H1 (cell line): ENCODE measurements at regions not wholly inside any gene's neighbourhood (a gene's known extent, or its start where the extent isn't known, plus 50 kb on each side); places are given as distances from the start of the nearest gene placed in this dataset.

Source experiments
- CTCF ChIA-PET: fragments of 300-600 bp; sonication (Branson Sonifier 250); formaldehyde crosslinking; loops from one replicate; lab custom pipeline; 2021; ENCODE audit not compliant: partially characterized antibody; lab: Charles Lee
- POLR2A ChIA-PET: fragments of 300-600 bp; sonication (Branson Sonifier 250); formaldehyde crosslinking; loops from one replicate; lab custom pipeline; 2021; ENCODE audit warnings: inconsistent platforms; ENCODE audit not compliant: partially characterized antibody; lab: Charles Lee
- DNase-seq, 2 experiments: peaks; one replicate each; pipeline versions ENCODE4 v3.0.0 to v3.0.0-alpha.2; 2010 to 2022; ENCODE audit warnings: low spot score in 2 of 2, low read depth in 1 of 2, mixed read lengths in 1 of 2
- FAIRE-seq: peaks from 2 replicates; lab custom pipeline; 2011; peaks lifted over from hg19 to GRCh38; lab: Jason Lieb, UNC
- H2AFZ ChIP-seq: 2 replicates; pipeline ENCODE4 v1.8.1; 2012; ENCODE audit warnings: low read length, inconsistent platforms
- H2AK5ac ChIP-seq: 2 replicates; pipeline ENCODE4 v1.6.1; 2013; ENCODE audit warnings: low read depth, low read length
- H2BK120ac ChIP-seq: replicated peaks from 2 replicates; pipeline ENCODE3; 2013; ENCODE audit warnings: low read depth, low read length, inconsistent platforms
- H2BK12ac ChIP-seq: 2 replicates; pipeline ENCODE4 v1.6.1; 2013; ENCODE audit warnings: low read depth, low read length
- H2BK15ac ChIP-seq: 2 replicates; pipeline ENCODE4 v1.6.1; 2013; ENCODE audit warnings: low read length
- H2BK20ac ChIP-seq: 2 replicates; pipeline ENCODE4 v1.6.1; 2013; ENCODE audit warnings: low read length
- H2BK5ac ChIP-seq: 2 replicates; pipeline ENCODE4 v1.6.1; 2013; ENCODE audit warnings: low read depth, low read length
- H3K14ac ChIP-seq: 2 replicates; pipeline ENCODE4 v1.6.1; 2013; ENCODE audit warnings: inconsistent platforms; ENCODE audit not compliant: insufficient read length
- H3K18ac ChIP-seq: 2 replicates; pipeline ENCODE4 v1.6.1; 2013; ENCODE audit warnings: low read length; ENCODE audit errors: extremely low read depth
- H3K23ac ChIP-seq: 2 replicates; pipeline ENCODE4 v1.6.1; 2013; ENCODE audit warnings: inconsistent platforms; ENCODE audit not compliant: insufficient read length
- H3K23me2 ChIP-seq: 2 replicates; pipeline ENCODE4 v1.6.1; 2013; ENCODE audit warnings: low read depth, low read length
- H3K27ac ChIP-seq: 2 replicates; pipeline ENCODE4 v1.6.1; 2011; ENCODE audit warnings: low read depth, low read length, inconsistent platforms
- H3K27me3 ChIP-seq, 4 experiments: replicated peaks in 1 of 4; 1 replicate in 1 of 4; 2 replicates in 3 of 4; pipeline versions ENCODE4 v1.6.1 to v1.8.1; 2011 to 2013; ENCODE audit warnings: low read length in 3 of 4, mild to moderate bottlenecking in 3 of 4, inconsistent platforms in 2 of 4, mixed read lengths in 2 of 4, moderate library complexity in 1 of 4; ENCODE audit not compliant: control insufficient read depth in 3 of 4, insufficient read depth in 3 of 4; ENCODE audit errors: extremely low read depth in 1 of 4
- H3K36me3 ChIP-seq, 4 experiments: 2 replicates each; pipeline versions ENCODE4 v1.6.1 to v1.8.1; 2011 to 2013; ENCODE audit warnings: mild to moderate bottlenecking in 4 of 4, low read length in 3 of 4, moderate library complexity in 2 of 4, control low read depth in 1 of 4, inconsistent platforms in 1 of 4; ENCODE audit not compliant: insufficient read depth in 4 of 4, control insufficient read depth in 2 of 4
- H3K4ac ChIP-seq: replicated peaks from 2 replicates; pipeline ENCODE3; 2013; ENCODE audit warnings: low read length, low read depth, mixed read lengths, inconsistent platforms; ENCODE audit not compliant: insufficient read length
- H3K4me1 ChIP-seq, 4 experiments: replicated peaks in 1 of 4; 1 replicate in 1 of 4; 2 replicates in 3 of 4; pipeline versions ENCODE4 v1.6.1 to v1.8.1; 2011 to 2013; ENCODE audit warnings: low read length in 3 of 4, inconsistent platforms in 2 of 4, mixed read lengths in 1 of 4; ENCODE audit not compliant: insufficient read depth in 4 of 4, control insufficient read depth in 3 of 4
- H3K4me2 ChIP-seq, 2 experiments: 2 replicates each; pipeline versions ENCODE4 v1.6.1 to v1.8.1; 2011 to 2013; ENCODE audit warnings: low read depth in 2 of 2, low read length in 2 of 2, control low read depth in 1 of 2, inconsistent platforms in 1 of 2, mild to moderate bottlenecking in 1 of 2; ENCODE audit not compliant: insufficient read depth in 1 of 2
- H3K4me3 ChIP-seq, 4 experiments: fragments of 200-600, 300-600 bp in 1 of 4; sonication (generic), shearing (Covaris generic), sonication (Bioruptor Twin) in 1 of 4; 2 replicates each; pipeline versions ENCODE4 v1.5.1 to v1.8.1; 2011 to 2016; ENCODE audit warnings: low read length in 4 of 4, low read depth in 3 of 4, control low read depth in 2 of 4, inconsistent platforms in 2 of 4, mild to moderate bottlenecking in 2 of 4, mixed read lengths in 1 of 4, moderate library complexity in 1 of 4; ENCODE audit not compliant: insufficient read depth in 2 of 4; ENCODE audit errors: extremely low read depth in 1 of 4
- H3K56ac ChIP-seq: replicated peaks from 2 replicates; pipeline ENCODE3; 2013; ENCODE audit warnings: low read depth, mild to moderate bottlenecking, mixed read lengths, low read length, inconsistent platforms; ENCODE audit not compliant: insufficient read length
- H3K79me1 ChIP-seq: 2 replicates; pipeline ENCODE4 v1.6.1; 2013; ENCODE audit warnings: low read depth, low read length, control low read depth
- H3K79me2 ChIP-seq, 2 experiments: 2 replicates each; pipeline versions ENCODE4 v1.6.1 to v1.8.1; 2012 to 2013; ENCODE audit warnings: low read length in 2 of 2, mild to moderate bottlenecking in 2 of 2, inconsistent platforms in 1 of 2; ENCODE audit not compliant: insufficient read depth in 2 of 2, control insufficient read depth in 1 of 2
- H3K9ac ChIP-seq, 4 experiments: replicated peaks in 1 of 4; 1 replicate in 1 of 4; 2 replicates in 3 of 4; pipeline versions ENCODE4 v1.6.1 to v1.8.1; 2011 to 2013; ENCODE audit warnings: low read depth in 3 of 4, low read length in 3 of 4, control low read depth in 2 of 4, mild to moderate bottlenecking in 2 of 4, moderate library complexity in 2 of 4, inconsistent platforms in 1 of 4; ENCODE audit errors: extremely low read depth in 1 of 4
- H3K9me3 ChIP-seq, 2 experiments: 2 replicates each; pipeline versions ENCODE4 v1.6.1 to v1.8.1; 2012 to 2013; ENCODE audit warnings: mild to moderate bottlenecking in 2 of 2, moderate library complexity in 2 of 2, control low read depth in 1 of 2, inconsistent platforms in 1 of 2, low read depth in 1 of 2, low read length in 1 of 2, mixed read lengths in 1 of 2; ENCODE audit not compliant: insufficient read depth in 2 of 2
- H4K20me1 ChIP-seq, 2 experiments: replicated peaks in 1 of 2; 2 replicates each; pipeline versions ENCODE3 to v1.8.1; 2011 to 2013; ENCODE audit warnings: inconsistent platforms in 2 of 2, low read length in 2 of 2, mild to moderate bottlenecking in 1 of 2; ENCODE audit not compliant: insufficient read depth in 2 of 2, control insufficient read depth in 1 of 2
- H4K5ac ChIP-seq: 2 replicates; pipeline ENCODE4 v1.6.1; 2013; ENCODE audit warnings: low read length, low read depth, mixed read lengths, inconsistent platforms; ENCODE audit not compliant: insufficient read length
- H4K8ac ChIP-seq: 2 replicates; pipeline ENCODE4 v1.8.0; 2013; ENCODE audit warnings: mild to moderate bottlenecking, moderate library complexity, low read length, inconsistent platforms; ENCODE audit not compliant: insufficient read depth; ENCODE audit errors: extremely low read depth
- H4K91ac ChIP-seq: replicated peaks from 2 replicates; pipeline ENCODE3; 2013; ENCODE audit warnings: low read length, mixed read lengths, inconsistent platforms; ENCODE audit not compliant: insufficient read length
- ASH2L ChIP-seq: fragments of 200-600, 300-600 bp; sonication (generic); IDR thresholded peaks from one replicate; pipeline ENCODE4 v1.7.1; 2017; ENCODE audit warnings: low read length
- BRCA1 ChIP-seq: IDR thresholded peaks from 2 replicates; pipeline ENCODE4 v1.6.1; 2012; ENCODE audit warnings: low read depth, low read length, improper control_type of control experiment
- CREB1 ChIP-seq: IDR thresholded peaks from 2 replicates; pipeline ENCODE4 v1.6.1; 2012; ENCODE audit warnings: inconsistent platforms
- NANOG ChIP-seq: IDR thresholded peaks from 2 replicates; pipeline ENCODE4 v1.6.1; 2011; ENCODE audit warnings: low read length, low read depth, mild to moderate bottlenecking, inconsistent platforms; ENCODE audit not compliant: insufficient read depth, poor library complexity, severe bottlenecking
- SP1 ChIP-seq: IDR thresholded peaks from 2 replicates; pipeline ENCODE4 v1.6.1; 2011; ENCODE audit warnings: low read depth, low read length
- TEAD4 ChIP-seq: IDR thresholded peaks from 2 replicates; pipeline ENCODE4 v1.6.1; 2012; ENCODE audit warnings: low read depth, low read length, inconsistent platforms, mixed read lengths
- WGBS, 2 experiments: shearing (Covaris generic) in 1 of 2; methylation state at CpG; one replicate each; pipeline versions ENCODE4 v1.1.6 to v1.1.7; 2013 to 2015; ENCODE audit warnings: low lambda C conversion rate in 2 of 2, mixed read lengths in 2 of 2, inconsistent platforms in 1 of 2, low coverage in 1 of 2, missing lambda C conversion rate in 1 of 2; ENCODE audit not compliant: insufficient replicate concordance in 2 of 2, insufficient coverage in 1 of 2, insufficient read length in 1 of 2; ENCODE audit errors: extremely low coverage in 1 of 2, missing lambda C conversion rate in 1 of 2; 5-methylcytosine and 5-hydroxymethylcytosine counted together

GRCh38 chr21:15367061-15367626, 302.3 kb upstream of the NRIP1 start:
- Histone ChIP-seq H3K23ac (no peak overlapping the region), H3K18ac (peak overlapping the region; percentile 71), H2BK20ac (peak overlapping the region; percentile 75), H2BK12ac (peak overlapping the region; percentile 96), H3K4me2 (peak overlapping the region; percentile 27 to 40; a peak in 2 of 4 replicates), H3K4ac (no peak overlapping the region), H3K27ac (peak overlapping the region; percentile 20; the same call in 1 of the 2 replicates), H3K27me3 (no peaks in the 10 kb centered on the region), H4K91ac (no peak overlapping the region), H3K23me2 (no peaks in the 10 kb centered on the region), H2BK15ac (no peak overlapping the region), H3K36me3 (no peaks in the 10 kb centered on the region), H2AK5ac (no peak overlapping the region), H4K8ac (no peak overlapping the region), H4K5ac (no peak overlapping the region), H3K4me1 (peaks cover 0 to 8% (median 2%) of the 10 kb centered on the region in 4 experiments; a peak in 4 of 7 replicates), H3K9ac (no peak overlapping the region), H3K14ac (no peak overlapping the region), H3K79me1 (no peaks in the 10 kb centered on the region), H2AFZ (0 out of 2 replicates have a peak overlapping the region, but pooled peaks have one; percentile 7), H3K56ac (no peak overlapping the region), H2BK5ac (peak overlapping the region; percentile 86; the same call in 1 of the 2 replicates), H3K4me3 (peak overlapping the region in 1 of 4 experiments; percentile 20; a peak in 1 of 8 replicates), H2BK120ac (peak overlapping the region; percentile 5), H3K9me3 (no peaks in the 10 kb centered on the region), H4K20me1 (no peaks in the 10 kb centered on the region), H3K79me2 (no peaks in the 10 kb centered on the region)
- ChIA-PET CTCF (no interaction called here), POLR2A (no interaction called here)
- peak; percentile 82 for TF ChIP-seq NANOG
- TF ChIP-seq CREB1, result peak; percentile 69
- TF ChIP-seq ASH2L, result peak; percentile 20
- no peak for TF ChIP-seq BRCA1
- TF ChIP-seq TEAD4, result 0 out of 2 replicates have a peak, but pooled peaks have one; percentile 19
- no peak for TF ChIP-seq SP1
- FAIRE-seq, result peak; percentile 71
- WGBS, 2 experiments, result 25% methylated on average over 7 of the region's 7 CpGs; no CpG with 5 or more reads in 1 of the 2 experiments
- peak in 1 of 2 experiments; percentile 29 for DNase-seq
